Glutamatergic neuron (in vitro differentiated cells): ENCODE measurements at regions not wholly inside any gene's neighbourhood (a gene's known extent, or its start where the extent isn't known, plus 50 kb on each side); places are given as distances from the start of the nearest gene placed in this dataset.
A peak's percentile ranks its signal among the peaks of the same experiment; 100 is the strongest.

ENCODE experiments used
- DNase-seq: peaks from one replicate; pipeline ENCODE4 v3.0.0; 2022
- H3K27ac Mint-ChIP-seq: one replicate; pipeline ENCODE4 v1.8.0; 2020; ENCODE audit warnings: mild to moderate bottlenecking, mixed read lengths, inconsistent platforms; ENCODE audit not compliant: unreplicated experiment
- H3K27me3 Mint-ChIP-seq: one replicate; pipeline ENCODE4 v1.8.0; 2020; ENCODE audit warnings: mild to moderate bottlenecking, moderate library complexity, mixed read lengths, inconsistent platforms; ENCODE audit not compliant: unreplicated experiment
- H3K36me3 Mint-ChIP-seq: one replicate; pipeline ENCODE4 v1.8.0; 2020; ENCODE audit warnings: mild to moderate bottlenecking, mixed read lengths, inconsistent platforms; ENCODE audit not compliant: unreplicated experiment
- H3K4me1 Mint-ChIP-seq: one replicate; pipeline ENCODE4 v1.8.0; 2020; ENCODE audit warnings: mild to moderate bottlenecking, low read depth, mixed read lengths, inconsistent platforms; ENCODE audit not compliant: unreplicated experiment
- H3K4me3 Mint-ChIP-seq: one replicate; pipeline ENCODE4 v1.8.0; 2020; ENCODE audit warnings: mild to moderate bottlenecking, mixed read lengths, inconsistent platforms; ENCODE audit not compliant: unreplicated experiment
- H3K9me3 Mint-ChIP-seq: one replicate; pipeline ENCODE4 v1.8.0; 2020; ENCODE audit warnings: mild to moderate bottlenecking, moderate library complexity, mixed read lengths, inconsistent platforms; ENCODE audit not compliant: unreplicated experiment
- TF ChIP-seq, protein P1 (sequence below): fragments of 200-600 bp; sonication (generic); IDR thresholded peaks from one replicate; pipeline ENCODE4 v1.5.0; 2021; ENCODE audit not compliant: partially characterized antibody, unreplicated experiment

GRCh38 chr2:240235811-240236210 is 95.4 kb upstream of the OTOS start:
- H3K36me3 Mint-ChIP-seq = peaks cover 9% of the 10 kb centered on the region
- peak overlapping the region; percentile 87 for H3K27ac Mint-ChIP-seq
- TF ChIP-seq, protein P1, sequence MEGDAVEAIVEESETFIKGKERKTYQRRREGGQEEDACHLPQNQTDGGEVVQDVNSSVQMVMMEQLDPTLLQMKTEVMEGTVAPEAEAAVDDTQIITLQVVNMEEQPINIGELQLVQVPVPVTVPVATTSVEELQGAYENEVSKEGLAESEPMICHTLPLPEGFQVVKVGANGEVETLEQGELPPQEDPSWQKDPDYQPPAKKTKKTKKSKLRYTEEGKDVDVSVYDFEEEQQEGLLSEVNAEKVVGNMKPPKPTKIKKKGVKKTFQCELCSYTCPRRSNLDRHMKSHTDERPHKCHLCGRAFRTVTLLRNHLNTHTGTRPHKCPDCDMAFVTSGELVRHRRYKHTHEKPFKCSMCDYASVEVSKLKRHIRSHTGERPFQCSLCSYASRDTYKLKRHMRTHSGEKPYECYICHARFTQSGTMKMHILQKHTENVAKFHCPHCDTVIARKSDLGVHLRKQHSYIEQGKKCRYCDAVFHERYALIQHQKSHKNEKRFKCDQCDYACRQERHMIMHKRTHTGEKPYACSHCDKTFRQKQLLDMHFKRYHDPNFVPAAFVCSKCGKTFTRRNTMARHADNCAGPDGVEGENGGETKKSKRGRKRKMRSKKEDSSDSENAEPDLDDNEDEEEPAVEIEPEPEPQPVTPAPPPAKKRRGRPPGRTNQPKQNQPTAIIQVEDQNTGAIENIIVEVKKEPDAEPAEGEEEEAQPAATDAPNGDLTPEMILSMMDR = no peak
- peaks cover 22% of the 10 kb centered on the region for H3K4me1 Mint-ChIP-seq
- no peak for DNase-seq
- H3K4me3 Mint-ChIP-seq = no peak overlapping the region
- peaks cover 5% of the 10 kb centered on the region for H3K27me3 Mint-ChIP-seq
- peaks cover 13% of the 10 kb centered on the region for H3K9me3 Mint-ChIP-seq

DNA sequence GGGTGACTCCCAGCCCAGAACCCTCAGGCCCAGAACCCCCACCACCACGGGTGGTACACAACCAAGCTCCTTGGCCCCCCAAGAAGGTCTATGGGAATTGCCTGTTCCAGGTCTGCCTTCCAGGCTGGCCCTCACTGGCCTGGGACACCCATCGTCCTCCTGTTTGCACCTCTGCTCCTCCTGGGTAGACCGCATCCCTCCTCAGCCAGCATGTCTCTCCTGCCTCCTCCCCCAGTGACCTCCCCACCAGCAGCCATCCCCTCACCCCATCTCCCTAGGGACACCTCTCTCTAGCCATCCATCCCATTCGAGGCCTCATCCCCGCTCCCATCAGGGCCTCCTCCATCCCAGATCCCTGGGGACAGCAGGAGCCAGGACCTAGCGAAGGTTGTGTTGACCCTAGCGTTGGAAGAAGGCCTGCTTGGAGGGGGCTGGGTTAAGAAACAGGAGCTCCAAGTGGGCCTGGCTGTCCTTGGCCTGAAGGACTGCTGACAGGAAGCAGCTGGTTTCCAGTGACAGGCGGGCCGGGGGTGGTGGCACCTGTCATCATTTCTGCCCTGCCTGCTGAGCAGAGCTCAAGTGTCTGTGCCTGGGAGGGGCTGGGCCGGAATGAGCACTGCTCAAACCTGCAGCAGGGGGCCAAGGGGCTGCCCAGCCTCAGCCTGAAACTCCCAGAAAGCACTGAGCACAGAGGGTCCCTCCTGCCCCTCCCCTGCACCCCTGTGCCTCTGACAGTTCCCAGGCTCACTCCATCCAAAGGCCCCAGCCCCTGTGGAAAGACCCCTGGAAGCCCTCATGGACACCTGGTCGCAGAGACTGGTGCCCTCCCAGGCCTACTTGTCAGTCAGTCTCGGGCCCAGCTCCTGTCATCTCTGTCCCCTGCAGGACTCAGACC is 96.0 kb upstream of the OTOS start:
- TF ChIP-seq, protein P1 = no peak
- H3K4me3 Mint-ChIP-seq = peak overlapping the region; percentile 63
- peaks cover 3% of the 10 kb centered on the region for H3K27me3 Mint-ChIP-seq
- peak overlapping the region; percentile 87 for H3K27ac Mint-ChIP-seq
- DNase-seq = peak; percentile 82
- H3K36me3 Mint-ChIP-seq = peaks cover 9% of the 10 kb centered on the region
- peaks cover 10% of the 10 kb centered on the region for H3K9me3 Mint-ChIP-seq
- H3K4me1 Mint-ChIP-seq = peaks cover 17% of the 10 kb centered on the region

DNA sequence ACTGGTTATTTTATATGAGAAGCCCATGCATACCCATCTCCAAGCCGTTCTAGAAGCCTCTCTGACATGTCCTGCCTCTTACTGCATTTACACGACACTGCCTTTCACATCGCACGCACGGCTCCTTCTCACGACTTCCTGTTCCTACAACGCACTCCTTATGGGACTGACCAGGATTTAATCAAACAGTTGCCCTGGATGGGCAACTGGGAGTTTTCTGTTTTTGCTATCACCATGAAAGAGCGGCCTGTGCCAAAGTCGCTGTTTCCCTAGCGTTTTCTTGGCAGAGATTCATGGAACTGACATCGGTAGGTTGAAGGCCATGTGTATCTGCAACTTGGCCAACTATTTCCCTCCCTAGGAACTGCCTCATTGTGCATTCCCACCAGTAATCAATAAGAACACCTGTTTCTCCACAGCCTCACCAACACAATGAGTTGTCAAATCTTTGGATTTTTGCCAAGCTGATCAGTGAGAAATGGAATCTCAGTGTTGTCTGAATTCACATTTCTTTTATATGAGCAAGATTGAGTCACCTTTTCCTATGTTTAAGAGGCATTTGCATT is 97.2 kb upstream of the OTOS start:
- H3K27me3 Mint-ChIP-seq = peaks cover 3% of the 10 kb centered on the region

GRCh38 chr2:240238201-240238600 is 97.7 kb upstream of the OTOS start:
- DNase-seq = no peak
- no peak overlapping the region for H3K27ac Mint-ChIP-seq

More for the DNA sequence above, 97.2 kb upstream of the OTOS start:
- DNase-seq = no peak
- H3K4me1 Mint-ChIP-seq = peaks cover 15% of the 10 kb centered on the region
- no peak overlapping the region for H3K4me3 Mint-ChIP-seq
- H3K36me3 Mint-ChIP-seq = peaks cover 9% of the 10 kb centered on the region
- H3K9me3 Mint-ChIP-seq = peaks cover 10% of the 10 kb centered on the region
- no peak overlapping the region for H3K27ac Mint-ChIP-seq
- TF ChIP-seq, protein P1 = no peak

More at GRCh38 chr2:240238201-240238600, 97.7 kb upstream of the OTOS start:
- peaks cover 10% of the 10 kb centered on the region for H3K9me3 Mint-ChIP-seq
- peaks cover 9% of the 10 kb centered on the region for H3K36me3 Mint-ChIP-seq
- H3K27me3 Mint-ChIP-seq = peaks cover 3% of the 10 kb centered on the region
- no peak overlapping the region for H3K4me3 Mint-ChIP-seq
- TF ChIP-seq, protein P1 = no peak
- H3K4me1 Mint-ChIP-seq = peaks cover 15% of the 10 kb centered on the region
